22Rv1 (cell line): ENCODE measurements at regions not wholly inside any gene's neighbourhood (a gene's known extent, or its start where the extent isn't known, plus 50 kb on each side); places are given as distances from the start of the nearest gene placed in this dataset.

Experiments used
- H3K27ac ChIP-seq: fragments of 450-650 bp; 2 replicates; pipeline ENCODE4 v1.5.1; 2017
- CTCF ChIP-seq: fragments of 450-650 bp; IDR thresholded peaks from 2 replicates; pipeline ENCODE4 v1.5.1; 2017; ENCODE audit warnings: mild to moderate bottlenecking
- ZFX ChIP-seq: fragments of 450-650 bp; IDR thresholded peaks from 2 replicates; pipeline ENCODE4 v1.6.1; 2017; ENCODE audit warnings: antibody characterized with exemption, borderline replicate concordance

DNA sequence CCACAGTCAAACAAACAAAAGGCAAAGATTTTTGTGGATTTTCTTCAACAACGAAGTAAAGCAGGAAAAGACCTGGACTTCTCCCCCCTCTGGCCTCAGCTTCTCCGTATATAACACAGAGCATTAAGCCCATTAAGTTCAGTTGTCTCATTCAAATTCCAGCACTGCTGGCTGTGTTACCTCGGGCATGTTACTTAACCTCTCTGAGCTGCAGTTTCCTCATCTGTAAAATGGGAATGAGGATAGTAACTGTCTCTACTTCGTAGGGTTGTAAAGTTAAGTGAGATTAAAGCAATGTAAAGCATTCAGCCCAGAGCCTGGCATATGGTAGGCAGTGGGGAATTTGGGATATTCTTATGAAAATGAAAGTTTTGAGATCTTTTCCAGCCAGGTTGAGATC is 92.7 kb upstream of the SMIM23 start:
- TF ChIP-seq CTCF, result no peak
- no peak for TF ChIP-seq ZFX
- H3K27ac ChIP-seq, result no peak overlapping the region

DNA sequence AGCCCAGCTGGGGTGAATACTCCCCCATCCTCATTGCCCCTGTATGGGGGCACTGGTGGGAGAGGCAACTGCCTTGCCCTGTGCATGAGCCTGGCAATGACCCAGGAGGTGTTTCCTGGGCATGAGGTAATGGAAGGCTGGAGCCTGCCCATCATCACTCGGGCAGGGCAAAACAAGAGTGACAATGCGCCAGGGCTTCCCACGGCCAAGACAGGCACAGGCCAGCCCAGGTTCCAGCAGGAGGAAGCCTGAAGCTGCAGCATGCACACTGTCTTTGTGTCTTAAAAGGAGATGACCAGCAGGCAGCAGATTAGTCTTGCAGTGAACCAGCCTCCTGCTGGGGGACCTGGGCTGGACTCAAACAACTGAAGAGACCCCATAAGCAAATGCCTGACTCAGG is 92.2 kb upstream of the SMIM23 start:
- TF ChIP-seq CTCF, result no peak
- H3K27ac ChIP-seq, result no peak overlapping the region

DNA sequence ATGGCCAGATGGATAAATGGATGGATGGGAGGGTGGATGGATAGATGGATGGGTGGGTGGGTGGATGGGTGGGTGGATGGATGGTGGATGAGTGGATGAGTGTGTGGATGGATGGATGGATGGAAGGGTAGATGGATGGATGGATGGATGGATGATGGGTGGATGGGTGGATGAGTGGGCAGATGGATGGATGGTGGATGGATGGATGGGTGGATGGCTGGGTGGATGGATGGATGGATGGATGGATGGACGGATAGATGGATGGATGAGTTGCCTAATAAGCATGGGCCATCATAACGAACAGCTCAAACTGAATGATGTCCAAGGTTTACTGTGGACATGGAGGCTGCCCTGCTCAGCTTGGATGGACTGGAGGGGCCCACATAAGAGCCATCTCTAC is 89.8 kb upstream of the SMIM23 start:
- H3K27ac ChIP-seq, result no peak overlapping the region
- TF ChIP-seq ZFX (no peak), CTCF (no peak)

GRCh38 chr5:171697221-171698102 is 88.2 kb upstream of the SMIM23 start:
- TF ChIP-seq ZFX (no peak), CTCF (no peak)

GRCh38 chr5:171700318-171700912 is 85.2 kb upstream of the SMIM23 start:
- H3K27ac ChIP-seq, result no peak overlapping the region
- TF ChIP-seq ZFX, result no peak
- no peak for TF ChIP-seq CTCF

More at GRCh38 chr5:171697221-171698102, 88.2 kb upstream of the SMIM23 start:
- no peak overlapping the region for H3K27ac ChIP-seq

DNA sequence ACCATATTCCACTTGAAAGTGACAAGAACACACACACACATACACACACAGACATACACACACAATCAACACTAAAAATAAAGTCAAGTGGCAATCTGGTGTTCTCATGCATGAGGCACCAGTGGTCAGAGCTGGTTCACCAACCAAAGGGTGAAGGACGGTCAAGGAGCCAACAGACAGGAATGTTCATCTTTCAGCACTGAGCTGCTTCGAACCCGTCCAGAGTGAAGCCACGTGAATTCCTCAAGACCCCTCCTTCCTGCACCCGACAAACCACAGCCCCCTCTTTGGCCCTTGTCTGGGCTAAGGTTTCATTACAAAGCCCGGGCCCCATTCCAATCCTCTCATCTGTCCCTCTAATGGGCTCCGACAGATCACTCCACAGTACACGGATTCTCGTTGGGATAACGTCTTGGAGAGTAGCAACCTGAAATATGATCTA is 84.5 kb upstream of the SMIM23 start:
- no peak overlapping the region for H3K27ac ChIP-seq

More for the DNA sequence above, 84.5 kb upstream of the SMIM23 start:
- no peak for TF ChIP-seq ZFX
- no peak for TF ChIP-seq CTCF
